ENCODE measurements at regions not wholly inside any gene's neighbourhood (a gene's known extent, or its start where the extent isn't known, plus 50 kb on each side); places are given as distances from the start of the nearest gene placed in this dataset.

GRCh38 chr17:51371732-51372151 lies 111.4 kb downstream of the UTP18 start:
- Histone ChIP-seq H3K9me3 (no peaks in the 10 kb centered on the region), H3K36me3 (no peaks in the 10 kb centered on the region), H3K27ac (no peak overlapping the region), H3K4me1 (peaks cover 0 to 10% (median 0%) of the 10 kb centered on the region in 6 donors), H3K4me3 (no peak overlapping the region), H3K27me3 (replicated peaks in 1 of 7) (peaks cover 0 to 5% (median 0%) of the 10 kb centered on the region in 7 donors)
- TF ChIP-seq CTCF (IDR thresholded peaks at IDR 0.05 in 8 of 11, conservative IDR thresholded peaks at IDR 0.05 in 3 of 11) (peak in 9 of 11 experiments; percentile 16 to 62 (median 48)), POLR2A (IDR thresholded peaks at IDR 0.05) (no peak)
- 28 to 50% (median 39%) methylated on average over 5 of the region's 5 CpGs for WGBS, 5 donors
- intact Hi-C loops (cut with DNase I; ENCODE audit: low total_unique reads), result loop anchor here (10.0 kb wide), 1 partner anchor 163 kb away; no protein-coding TSS in a partner anchor
- DNase-seq, result no peak

GRCh38 chr17:51372345-51373004 lies 112.1 kb downstream of the UTP18 start:
- intact Hi-C loops (cut with DNase I; ENCODE audit: low total_unique reads), result loop anchor here (10.0 kb wide), 1 partner anchor 162 kb away; no protein-coding TSS in a partner anchor
- DNase-seq, result no peak
- TF ChIP-seq POLR2AphosphoS5 (IDR thresholded peaks at IDR 0.05) (no peak), POLR2A (IDR thresholded peaks at IDR 0.05) (no peak), CTCF (IDR thresholded peaks at IDR 0.05 in 8 of 11, conservative IDR thresholded peaks at IDR 0.05 in 3 of 11) (no peak)
- Histone ChIP-seq H3K27me3 (replicated peaks in 1 of 7) (peaks cover 0 to 5% (median 0%) of the 10 kb centered on the region in 7 donors), H3K4me1 (peaks cover 0 to 10% (median 0%) of the 10 kb centered on the region in 6 donors), H3K9me3 (no peaks in the 10 kb centered on the region), H3K4me3 (peak overlapping the region in 2 of 8 donors; percentile 7 to 47), H3K36me3 (no peaks in the 10 kb centered on the region), H3K27ac (peak overlapping the region in 1 of 8 donors; percentile 6)
- WGBS, 5 donors, result 47 to 70% (median 50%) methylated on average over 5 of the region's 5 CpGs

GRCh38 chr17:51373489-51374152 lies 113.3 kb downstream of the UTP18 start:
- TF ChIP-seq CTCF (IDR thresholded peaks at IDR 0.05 in 8 of 11, conservative IDR thresholded peaks at IDR 0.05 in 3 of 11) (no peak), POLR2A (IDR thresholded peaks at IDR 0.05) (no peak), POLR2AphosphoS5 (IDR thresholded peaks at IDR 0.05) (no peak)
- intact Hi-C loops (cut with DNase I; ENCODE audit: low total_unique reads), result loop anchor here (10.0 kb wide), 1 partner anchor 161 kb away; no protein-coding TSS in a partner anchor
- no peaks in the 10 kb centered on the region for H3K9me3 ChIP-seq
- no peak for DNase-seq
- no peaks in the 10 kb centered on the region for H3K36me3 ChIP-seq
- peaks cover 0 to 10% (median 0%) of the 10 kb centered on the region in 6 donors for H3K4me1 ChIP-seq
- peak overlapping the region in 1 of 8 donors; percentile 50 for H3K27ac ChIP-seq
- H3K4me3 ChIP-seq, result no peak overlapping the region
- 90 to 95% (median 91%) methylated on average over 4 of the region's 4 CpGs for WGBS, 5 donors
- H3K27me3 ChIP-seq (replicated peaks in 1 of 7), result peaks cover 0 to 5% (median 0%) of the 10 kb centered on the region in 7 donors

- Histone ChIP-seq H3K4me1 (peaks cover 0 to 10% (median 0%) of the 10 kb centered on the region in 6 donors), H3K27ac (peak overlapping the region in 2 of 8 donors; percentile 4 to 50), H3K9me3 (no peaks in the 10 kb centered on the region), H3K4me3 (peak overlapping the region in 1 of 8 donors; percentile 15), H3K27me3 (replicated peaks in 1 of 7) (peaks cover 0 to 5% (median 0%) of the 10 kb centered on the region in 7 donors), H3K36me3 (no peaks in the 10 kb centered on the region)
- no peak for DNase-seq
- intact Hi-C loops (cut with DNase I; ENCODE audit: low total_unique reads), result loop anchor here (10.0 kb wide), 1 partner anchor 161 kb away; no protein-coding TSS in a partner anchor
- WGBS, 5 donors, result 15 to 33% (median 15%) methylated on average over 4 of the region's 4 CpGs
- TF ChIP-seq POLR2AphosphoS5 (IDR thresholded peaks at IDR 0.05) (peak in 1 of 3 donors; percentile 62), POLR2A (IDR thresholded peaks at IDR 0.05) (no peak)
Measured at GRCh38 chr17:51374209-51374608, 113.9 kb downstream of the UTP18 start.

Measured in spleen (tissue), 11 donors.